GM21717 (cell line): ENCODE measurements at regions not wholly inside any gene's neighbourhood (a gene's known extent, or its start where the extent isn't known, plus 50 kb on each side); places are given as distances from the start of the nearest gene placed in this dataset.

Experiments
- ATAC-seq: cut with Tn5 transposase; IDR thresholded peaks from one replicate; pipeline ENCODE4 v1.9.1; 2021; ENCODE audit warnings: mild to moderate bottlenecking, moderate library complexity; ENCODE audit not compliant: unreplicated experiment

GRCh38 chr10:128221117-128221516 lies 94.9 kb upstream of the MKI67 start:
- no peak for ATAC-seq

DNA sequence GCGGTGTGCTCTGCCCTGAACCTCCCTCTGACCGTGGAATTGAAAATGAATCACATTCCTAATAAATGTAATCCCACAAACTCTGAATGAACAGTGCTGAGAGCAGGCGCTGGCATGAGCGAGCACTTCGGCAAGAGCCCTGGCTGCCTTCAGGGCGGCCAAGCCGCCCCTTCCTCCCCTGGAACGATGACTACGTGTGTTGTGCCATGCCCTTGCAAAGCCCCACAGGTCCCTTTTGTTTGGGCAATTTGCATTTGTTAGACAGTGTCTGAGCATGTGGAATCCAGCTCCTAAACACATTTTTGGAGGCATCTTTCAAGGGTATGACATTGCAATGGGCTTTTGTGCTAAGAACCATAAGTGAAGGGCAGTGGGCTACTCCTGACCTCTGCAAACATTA lies 95.6 kb upstream of the MKI67 start:
- no peak for ATAC-seq

- no peak for ATAC-seq
Measured at GRCh38 chr10:128222332-128222849, 96.2 kb upstream of the MKI67 start.

- ATAC-seq = no peak
Measured at GRCh38 chr10:128230401-128230800, 104.2 kb upstream of the MKI67 start.

GRCh38 chr10:128233422-128233821 lies 107.2 kb upstream of the MKI67 start:
- no peak for ATAC-seq

DNA sequence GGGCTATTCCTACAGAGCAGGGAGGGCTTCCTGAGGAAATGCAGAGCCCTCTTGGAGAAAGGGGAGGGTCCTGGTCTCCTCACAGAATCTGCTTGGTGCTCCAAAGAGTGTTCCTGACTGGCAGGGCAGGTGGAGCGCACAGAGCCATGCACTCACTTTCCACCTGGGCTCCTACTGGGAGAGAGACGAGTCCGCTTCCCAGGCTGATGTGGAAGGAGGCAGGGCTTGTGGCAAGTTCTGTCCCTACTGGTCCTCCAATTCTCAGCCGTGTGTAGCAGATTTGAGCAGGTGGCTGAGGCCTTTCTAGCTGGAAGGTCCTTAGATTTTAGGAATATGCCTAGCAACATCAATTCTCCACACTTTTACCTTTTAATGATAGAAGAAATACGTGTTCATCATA lies 111.5 kb upstream of the MKI67 start:
- ATAC-seq = no peak

- no peak for ATAC-seq
Measured at GRCh38 chr10:128241023-128241422, 114.8 kb upstream of the MKI67 start.

DNA sequence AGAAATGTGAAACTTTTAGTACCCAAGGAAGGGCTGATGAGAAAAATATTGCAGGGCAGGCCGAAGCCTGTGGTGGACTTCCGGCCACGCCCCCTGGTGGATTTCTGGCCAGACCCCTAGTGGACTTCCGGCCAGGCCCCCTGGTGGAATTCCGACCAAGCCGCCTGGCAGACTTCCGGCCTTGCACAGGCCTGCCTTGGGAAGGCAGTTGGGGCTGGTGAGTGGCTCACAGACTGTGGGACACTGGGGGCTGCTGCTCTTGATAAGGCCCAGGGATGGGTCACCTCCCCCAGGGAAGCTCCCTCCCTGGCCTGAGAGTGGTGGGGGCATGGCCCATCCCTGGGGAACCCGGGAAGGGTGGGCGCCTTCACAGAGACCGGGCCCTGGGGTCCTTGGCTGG lies 116.4 kb upstream of the MKI67 start:
- ATAC-seq = no peak

- ATAC-seq = no peak
Measured at GRCh38 chr10:128245026-128245425, 118.8 kb upstream of the MKI67 start.

GRCh38 chr10:128247576-128247975 lies 121.4 kb upstream of the MKI67 start:
- ATAC-seq = no peak

DNA sequence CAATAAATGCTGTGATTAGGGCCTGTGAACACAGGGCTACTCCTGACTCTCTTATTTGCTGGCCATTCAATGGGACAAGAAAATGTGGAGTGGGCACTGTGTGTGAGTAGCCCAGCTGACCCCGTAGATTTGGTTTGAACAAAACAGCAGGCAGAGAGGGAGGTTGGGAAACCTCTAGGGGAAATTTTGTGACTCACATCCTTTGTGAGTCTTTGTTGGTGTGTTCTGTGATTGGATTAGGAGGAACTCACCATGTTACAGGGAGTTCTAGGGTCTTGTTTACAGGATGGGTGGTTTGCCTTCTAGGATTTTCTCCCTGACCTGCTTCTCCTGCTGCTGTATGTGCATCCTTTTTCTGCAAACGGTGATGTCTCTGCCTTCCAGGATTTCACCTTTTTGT lies 128.3 kb upstream of the MKI67 start:
- ATAC-seq = no peak

- no peak for ATAC-seq
Measured at GRCh38 chr10:128257428-128257827, 131.2 kb upstream of the MKI67 start.

GRCh38 chr10:128258421-128258976 lies 132.3 kb upstream of the MKI67 start:
- no peak for ATAC-seq

DNA sequence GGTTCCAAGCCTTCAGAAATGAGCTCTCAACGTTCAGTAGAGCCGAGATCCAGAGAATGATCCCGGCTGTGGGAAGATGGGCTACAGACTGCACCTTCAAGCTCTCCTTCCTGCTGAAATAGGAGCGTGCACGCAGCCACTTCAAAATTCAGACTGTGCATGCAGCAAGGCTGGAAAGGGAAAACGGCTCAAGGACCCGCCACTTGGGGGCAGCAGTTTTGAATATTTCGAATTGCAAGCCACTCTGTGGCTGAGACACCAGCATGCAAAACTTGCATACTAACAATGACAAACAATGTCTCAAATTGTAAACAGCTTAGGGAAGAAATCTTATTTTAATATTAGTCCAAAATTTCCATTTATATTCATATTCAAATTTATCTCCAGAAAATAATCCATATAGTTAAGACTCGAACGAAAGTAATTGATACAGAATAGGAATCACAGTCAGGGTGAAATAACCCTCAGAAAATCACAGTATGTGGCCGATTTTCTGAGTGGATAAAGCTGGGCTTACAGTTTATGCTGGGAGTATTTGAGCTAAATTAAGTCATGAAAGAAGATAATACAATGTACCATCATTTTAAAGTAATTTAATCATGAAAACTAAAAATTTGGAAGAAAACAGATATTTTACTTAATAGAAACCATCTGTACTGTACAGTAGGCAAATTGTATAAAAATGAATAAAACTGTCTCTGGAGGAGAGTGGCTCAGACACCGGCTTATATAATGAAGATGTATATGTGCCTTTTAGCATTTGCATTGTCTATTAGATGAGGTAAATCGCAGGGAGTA lies 137.9 kb upstream of the MKI67 start:
- no peak for ATAC-seq

GRCh38 chr10:128265596-128265995 lies 139.4 kb upstream of the MKI67 start:
- ATAC-seq = no peak

GRCh38 chr10:128267581-128267980 lies 141.4 kb upstream of the MKI67 start:
- no peak for ATAC-seq

DNA sequence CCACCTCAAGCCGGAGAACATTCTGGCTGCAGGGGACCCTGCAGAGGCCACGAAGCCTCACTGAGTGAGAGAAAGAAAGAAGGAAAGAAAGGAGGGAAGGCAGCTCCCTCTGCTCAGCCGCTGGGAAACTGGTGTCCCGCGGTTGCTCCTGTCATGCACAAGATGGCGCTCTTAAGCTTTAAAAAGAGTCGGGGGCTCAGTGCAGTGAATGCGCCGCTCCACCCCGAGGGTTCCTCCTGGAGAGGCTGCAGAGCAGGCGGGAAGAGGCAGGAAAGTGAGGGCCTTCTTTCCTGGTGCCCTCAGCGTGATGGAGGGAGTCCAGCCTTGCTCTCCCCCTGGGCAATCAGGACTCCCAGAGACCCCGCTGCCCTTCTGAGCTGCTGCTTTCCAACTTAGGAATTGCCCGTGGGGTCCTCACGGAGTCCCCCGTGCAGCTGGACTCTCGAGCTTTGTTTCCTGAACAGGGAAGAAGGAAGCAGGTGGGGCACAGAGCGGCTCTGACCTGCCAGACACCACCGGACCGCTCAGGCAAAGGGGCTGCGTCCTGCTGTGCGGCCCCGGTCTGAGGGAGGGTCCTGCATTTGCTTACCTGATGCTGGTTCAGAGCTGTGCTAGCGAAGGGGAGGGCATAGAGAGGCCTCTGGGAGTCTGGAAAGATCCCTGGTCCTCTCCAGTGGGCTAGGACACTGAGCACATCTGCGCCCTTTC lies 141.9 kb upstream of the MKI67 start:
- no peak for ATAC-seq

DNA sequence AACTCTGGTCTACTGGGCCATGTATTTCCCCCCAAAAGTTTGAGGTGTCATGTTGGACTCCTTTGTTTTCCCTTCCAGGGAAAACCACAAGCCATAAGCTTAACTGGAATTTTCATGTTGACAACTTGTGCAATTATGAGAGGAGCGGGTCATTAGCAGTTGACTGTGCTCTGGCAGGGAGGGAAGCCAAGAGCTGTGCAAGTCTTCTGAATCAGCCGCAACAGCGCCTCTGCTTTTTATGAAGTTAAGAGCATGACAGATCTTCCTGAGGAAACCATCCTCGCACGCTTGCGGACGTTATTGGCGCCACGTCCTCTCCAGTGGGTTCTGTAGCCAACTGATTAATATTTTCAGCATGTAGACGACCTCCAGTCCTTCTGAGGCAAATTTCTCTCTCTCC lies 148.7 kb upstream of the MKI67 start:
- no peak for ATAC-seq

DNA sequence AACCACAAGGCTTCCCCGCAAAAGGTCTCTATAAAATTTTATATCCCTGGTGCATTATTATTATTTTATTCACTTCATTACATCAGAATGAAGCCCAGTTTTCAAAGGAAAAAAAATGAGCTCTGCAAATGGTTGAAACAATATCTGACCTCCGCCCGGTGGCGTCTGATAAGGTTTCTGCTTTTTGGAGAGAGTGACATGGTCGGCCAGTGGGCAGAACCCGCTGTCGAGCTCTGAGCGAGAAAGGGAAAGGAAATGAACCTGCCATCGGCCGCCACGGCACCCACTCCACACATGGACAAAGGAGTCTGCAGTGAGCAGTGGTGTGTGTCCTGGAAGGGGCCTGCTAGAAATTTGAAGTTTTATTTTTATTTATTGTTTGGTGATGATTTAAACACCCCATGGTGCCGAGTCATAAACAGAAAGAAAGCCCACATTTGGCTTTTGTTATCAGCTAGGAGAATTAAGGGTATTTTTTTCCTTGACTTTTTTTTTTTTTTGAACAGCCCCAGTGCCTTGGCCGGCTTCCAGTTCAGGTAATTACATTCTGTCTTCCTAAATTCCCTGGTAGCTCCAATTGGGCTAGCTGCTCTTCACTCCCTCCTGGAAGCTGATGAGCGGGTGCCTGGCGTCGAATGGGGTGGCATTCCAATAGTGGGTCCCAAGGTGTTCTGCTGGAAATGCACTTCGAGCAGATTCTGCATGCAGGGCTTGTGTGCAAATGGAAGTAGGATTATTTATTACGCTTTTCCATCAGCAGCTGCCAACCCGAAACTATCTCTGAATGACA lies 149.4 kb upstream of the MKI67 start:
- ATAC-seq = no peak

DNA sequence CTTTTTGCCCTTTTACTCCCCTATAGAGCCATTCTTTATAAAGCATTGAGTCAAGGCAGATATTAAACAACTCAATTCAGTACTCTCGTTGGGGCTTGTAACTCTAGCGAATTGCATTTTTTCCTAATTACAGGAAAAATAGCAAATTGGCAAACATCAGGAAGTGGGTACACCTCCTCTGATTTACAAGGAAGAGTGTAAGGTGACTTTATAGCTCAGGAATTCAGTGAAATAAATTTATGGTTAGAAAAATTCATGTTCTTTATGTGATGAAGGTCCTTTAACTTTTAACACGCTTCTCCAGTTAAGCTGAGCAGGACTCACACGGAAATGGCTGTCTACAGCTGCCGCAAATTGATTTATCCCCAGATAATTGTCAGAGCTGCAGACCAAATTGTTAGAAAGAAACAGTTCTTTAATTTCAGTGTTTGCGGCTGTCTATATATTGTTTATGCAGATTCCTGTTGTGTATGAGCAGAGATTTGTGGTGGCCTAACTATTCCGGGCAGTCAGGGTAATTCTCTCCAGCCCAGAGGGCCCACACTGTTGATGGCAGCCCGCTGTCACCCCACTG lies 151.1 kb upstream of the MKI67 start:
- ATAC-seq = no peak

DNA sequence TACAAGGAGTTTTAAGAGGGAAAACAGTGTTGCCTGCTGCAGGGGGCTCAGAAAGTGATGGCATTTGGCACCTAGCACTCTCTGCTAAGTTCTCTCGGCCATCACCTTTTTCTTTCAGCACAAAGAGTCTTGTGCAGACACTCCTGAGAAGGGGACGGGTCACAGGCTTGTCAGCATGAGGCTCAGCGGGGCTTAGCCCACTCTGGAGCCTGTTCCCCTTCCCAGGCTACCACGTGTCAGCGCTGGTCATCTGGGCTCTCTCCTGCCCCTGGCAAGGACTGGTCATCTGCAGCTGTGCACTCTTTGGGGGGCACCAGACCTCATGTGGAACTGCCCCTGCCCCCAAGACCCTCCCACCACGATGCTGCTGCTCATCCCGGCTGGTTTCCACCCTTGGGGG lies 152.1 kb upstream of the MKI67 start:
- ATAC-seq = no peak
